ENCODE measurements at regions not wholly inside any gene's neighbourhood (a gene's known extent, or its start where the extent isn't known, plus 50 kb on each side); places are given as distances from the start of the nearest gene placed in this dataset.
"Not testable (repeated sequence)": the region's sequence is repeated elsewhere in the genome, so short reads cannot be mapped to it uniquely, and the experiment has no call there.

DNA sequence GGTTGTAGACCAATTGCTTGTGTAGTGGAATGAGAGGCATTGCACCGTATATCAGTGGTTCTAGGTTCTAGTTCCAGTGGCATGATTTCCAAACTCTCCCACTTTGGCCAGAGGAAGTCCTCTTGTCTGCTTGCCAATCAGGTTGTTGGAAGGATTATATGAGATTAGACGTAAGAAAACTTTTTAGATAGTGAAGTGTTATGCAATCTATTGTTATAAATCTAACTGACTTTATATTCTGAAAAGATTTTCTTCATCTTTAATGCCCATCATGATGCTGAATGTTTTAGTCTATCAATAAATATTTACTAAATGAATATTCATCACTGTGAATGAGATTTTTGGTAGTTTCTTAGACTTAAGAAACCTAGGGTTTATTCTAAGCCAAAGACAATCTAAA lies 152.6 kb downstream of the TFPI2 start:
- DNase-seq, result no peak

DNA sequence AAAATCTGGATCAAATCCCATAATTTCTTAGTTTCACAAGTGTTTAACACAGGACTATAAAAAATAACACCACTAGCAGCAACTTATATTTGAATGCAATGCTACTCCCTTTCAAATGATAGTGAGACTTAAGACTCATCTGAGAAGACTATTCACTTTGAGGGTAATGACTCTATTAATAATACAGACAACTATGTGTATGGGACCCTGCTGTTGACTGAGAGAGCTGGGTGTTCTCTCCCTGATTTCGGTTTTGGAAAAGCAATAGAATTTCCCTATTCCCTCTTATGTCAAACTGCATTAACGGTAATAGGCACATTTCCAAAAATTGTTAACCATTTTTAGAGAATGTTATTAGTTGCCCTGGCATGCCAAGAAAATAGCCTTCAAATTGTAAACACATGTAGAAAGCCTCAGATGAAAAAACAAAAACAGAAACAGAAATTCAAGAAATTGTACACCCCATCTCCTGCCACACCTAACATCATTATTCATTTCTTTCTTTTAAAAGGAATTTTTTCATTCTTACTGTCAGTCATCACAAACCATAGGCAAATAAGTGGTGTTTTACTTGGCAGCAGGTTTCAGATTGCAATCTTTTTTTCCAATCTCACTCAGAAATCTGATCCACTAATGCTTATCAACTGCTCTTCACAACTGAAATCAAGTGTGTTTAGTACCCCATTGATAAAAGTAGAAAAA lies 153.7 kb downstream of the TFPI2 start:
- DNase-seq, result peak; percentile 88

DNA sequence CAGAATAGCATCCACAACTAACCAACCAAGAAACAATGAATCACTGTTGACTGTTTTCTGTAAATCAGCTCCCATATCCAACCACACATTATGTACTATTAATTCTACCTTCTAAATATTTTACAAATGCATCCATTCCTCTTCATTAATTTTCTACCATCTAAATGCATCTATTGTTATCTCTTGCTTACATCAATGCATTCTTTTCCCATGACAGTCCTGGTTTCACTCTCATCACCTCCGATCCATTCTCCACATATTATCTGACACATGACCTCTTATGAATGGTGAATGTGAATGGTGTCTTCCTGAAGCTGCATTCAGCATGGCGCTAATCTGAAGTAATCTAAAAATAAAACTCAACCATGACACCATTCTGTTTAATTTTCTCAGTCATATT lies 153.8 kb upstream of the CALCR start:
- no peak for DNase-seq

DNA sequence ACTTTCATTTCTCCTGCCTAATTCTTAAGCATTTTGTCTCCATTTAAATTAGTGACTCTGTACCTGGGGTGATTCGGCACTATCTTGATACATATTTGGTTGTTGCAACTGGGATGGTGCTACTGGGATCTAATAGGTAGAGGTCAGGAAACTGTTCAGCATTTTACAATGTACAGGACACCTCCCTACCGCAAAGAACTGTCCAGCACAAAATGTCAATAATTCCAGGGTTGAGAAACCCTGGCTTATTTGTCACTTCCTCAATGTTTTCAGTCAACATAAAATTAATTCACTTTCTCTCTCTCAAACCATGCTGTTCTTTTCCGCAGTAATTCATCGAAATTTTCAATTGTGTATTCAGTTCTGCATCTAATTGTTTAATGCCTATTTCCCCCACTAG lies 151.4 kb upstream of the CALCR start:
- DNase-seq, result no peak

DNA sequence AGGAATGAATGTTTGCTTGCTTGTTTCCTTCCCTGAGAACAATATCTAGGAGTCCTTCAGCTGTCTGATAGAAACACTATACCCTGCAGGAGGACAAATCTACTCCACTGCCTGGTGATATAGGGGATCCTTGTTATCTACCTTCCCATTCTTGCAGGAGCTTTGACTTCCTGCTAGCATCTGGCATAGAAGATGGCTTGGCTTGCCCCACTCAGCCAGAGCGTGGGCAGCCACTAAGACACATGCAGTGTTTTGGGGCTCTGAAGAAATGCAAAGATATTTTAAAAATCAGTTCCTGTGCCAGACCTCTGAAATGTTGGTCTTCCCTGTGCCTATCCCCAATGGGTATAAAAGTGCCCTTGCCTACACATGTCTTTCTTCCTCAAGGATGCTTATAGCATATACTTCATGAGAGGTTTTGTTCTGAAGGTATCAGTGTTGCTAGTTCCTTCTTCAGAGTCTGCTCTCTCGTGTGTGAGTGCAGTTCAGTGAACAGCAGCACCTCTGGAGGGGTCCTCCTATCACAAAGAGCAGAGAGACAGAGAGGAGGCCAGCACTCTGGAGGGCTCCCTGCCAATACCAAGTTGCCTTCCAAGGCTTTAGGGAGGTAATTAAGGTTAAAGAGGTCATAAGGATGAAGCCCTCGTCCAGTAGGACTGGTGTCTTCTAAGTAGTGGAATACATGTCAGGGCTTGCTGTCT lies 149.1 kb upstream of the CALCR start:
- DNase-seq, result peak; percentile 62

DNA sequence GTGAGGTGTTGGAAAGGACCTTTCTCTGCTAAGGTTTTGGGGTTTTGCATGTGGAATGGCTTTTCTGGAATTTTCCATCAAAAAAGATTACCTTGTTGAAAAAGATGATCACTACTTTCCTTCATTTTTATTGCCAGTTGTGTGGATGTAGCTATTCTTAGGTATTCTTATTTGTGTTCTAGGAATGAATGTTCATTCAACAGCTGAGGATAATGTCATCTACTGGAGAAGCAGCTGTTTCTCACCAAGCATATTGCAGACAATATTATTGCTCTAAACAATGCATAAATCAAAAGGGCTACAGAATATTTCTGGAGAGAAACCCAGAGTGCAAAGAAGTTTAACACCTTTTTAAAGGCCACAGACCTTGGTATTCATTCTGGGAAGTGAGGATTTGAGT lies 145.6 kb upstream of the CALCR start:
- peak; percentile 80 for DNase-seq

DNA sequence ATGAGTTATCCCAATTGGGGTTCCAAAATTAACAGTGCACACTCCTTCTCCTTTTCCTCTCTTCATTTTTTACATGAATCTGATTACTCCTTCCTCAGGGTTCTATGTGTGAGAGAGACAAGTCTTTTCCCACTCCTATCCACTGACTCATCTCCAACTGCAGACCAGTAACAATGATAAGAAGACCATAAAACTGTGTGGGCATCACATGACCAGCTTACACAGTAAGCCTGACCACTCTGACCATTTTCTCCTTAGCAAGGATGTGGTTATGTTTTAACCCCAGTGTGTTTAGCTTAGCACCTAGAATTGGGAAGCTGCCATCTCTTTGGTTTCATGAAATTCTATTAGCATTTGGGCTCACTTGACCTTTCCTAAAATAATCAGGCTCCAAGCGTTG lies 145.0 kb upstream of the CALCR start:
- DNase-seq, result no peak

DNA sequence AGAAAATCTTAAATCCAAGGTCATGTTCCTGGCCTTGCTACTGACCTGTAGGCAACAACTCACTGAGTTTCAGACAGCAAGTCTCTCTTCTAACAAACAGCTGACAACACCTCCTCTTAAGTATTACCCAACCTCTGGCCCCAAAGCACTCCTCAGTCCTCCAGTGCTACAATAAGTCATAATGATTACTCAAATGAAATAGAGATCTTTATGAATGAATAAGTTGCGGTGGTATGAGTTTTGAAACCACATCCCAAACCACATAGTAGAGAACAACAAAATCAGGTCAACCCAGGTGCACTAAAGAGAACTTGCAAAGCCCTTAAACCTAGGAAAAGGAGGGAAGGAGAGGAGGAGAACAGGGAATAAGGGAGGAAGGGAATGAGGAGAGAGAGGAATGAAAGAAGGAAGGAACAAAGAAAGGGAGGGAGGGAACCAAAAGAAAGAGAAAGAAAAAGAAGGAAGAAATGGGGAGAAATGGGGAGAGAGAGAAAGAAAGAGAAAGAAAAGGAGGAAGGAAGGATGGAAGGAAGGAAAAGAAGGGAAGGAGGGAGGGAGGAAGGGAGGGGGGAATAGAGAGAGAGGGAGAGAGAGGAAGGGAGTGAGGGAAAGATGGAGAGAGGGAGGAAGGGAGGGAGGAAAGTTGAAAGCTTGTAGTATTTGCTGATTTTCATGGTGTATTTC lies 142.8 kb upstream of the CALCR start:
- no peak for DNase-seq

DNA sequence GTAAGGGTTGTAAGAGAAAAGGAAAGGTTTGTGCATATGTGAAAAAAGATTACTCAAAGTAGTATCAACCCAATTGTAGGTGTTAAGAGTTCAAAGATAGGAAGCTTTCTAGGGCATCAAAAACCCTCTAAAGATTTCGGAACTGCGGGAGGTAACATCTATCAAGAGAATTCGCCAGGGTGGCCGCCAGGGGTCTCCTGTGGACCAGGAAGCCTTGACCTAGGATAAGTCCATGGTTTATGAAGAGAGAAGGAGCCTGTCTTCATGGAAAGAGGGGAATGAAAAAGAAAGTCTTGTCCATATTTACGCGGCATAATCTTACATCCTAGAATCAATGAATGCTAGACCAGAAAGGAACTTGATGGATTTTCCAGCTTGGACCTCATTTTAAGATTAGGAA lies 140.7 kb upstream of the CALCR start:
- DNase-seq, result peak; percentile 9

DNA sequence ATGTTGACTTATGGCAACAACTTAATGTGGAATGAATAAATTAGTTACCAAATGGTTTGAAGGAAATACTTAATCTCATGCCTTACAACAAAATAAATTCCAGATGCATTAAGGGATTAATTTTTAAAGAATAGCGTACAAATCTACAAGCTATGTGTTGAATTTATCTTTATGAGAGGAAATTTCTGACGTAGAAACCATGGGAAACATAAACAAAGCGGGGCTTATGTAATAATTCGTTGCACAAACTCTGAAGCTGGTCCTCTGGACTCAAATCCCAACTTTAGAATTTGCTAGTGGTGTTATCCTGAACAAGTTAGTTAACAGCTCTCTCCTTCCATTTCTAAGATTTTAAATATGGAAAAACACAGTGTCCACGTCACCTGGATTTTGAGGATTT lies 137.4 kb upstream of the CALCR start:
- DNase-seq, result no peak

DNA sequence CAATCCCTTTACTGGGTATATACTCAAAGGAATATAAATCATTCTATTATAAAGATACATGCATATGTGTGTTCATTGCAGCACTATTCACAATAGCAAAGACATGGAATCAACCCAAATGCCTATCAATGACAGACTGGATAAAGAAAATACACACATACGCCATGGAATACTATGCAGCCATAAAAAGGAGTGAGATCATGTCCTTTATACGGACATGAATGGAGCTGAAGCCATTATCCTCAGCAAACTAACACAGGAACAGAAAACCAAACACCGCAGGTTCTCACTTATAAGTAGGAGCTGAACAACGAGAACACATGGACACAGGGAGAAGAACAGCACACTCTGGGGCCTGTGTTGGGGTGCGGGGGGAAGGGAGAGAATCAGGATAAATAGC lies 133.7 kb upstream of the CALCR start:
- not testable (repeated sequence) for DNase-seq

DNA sequence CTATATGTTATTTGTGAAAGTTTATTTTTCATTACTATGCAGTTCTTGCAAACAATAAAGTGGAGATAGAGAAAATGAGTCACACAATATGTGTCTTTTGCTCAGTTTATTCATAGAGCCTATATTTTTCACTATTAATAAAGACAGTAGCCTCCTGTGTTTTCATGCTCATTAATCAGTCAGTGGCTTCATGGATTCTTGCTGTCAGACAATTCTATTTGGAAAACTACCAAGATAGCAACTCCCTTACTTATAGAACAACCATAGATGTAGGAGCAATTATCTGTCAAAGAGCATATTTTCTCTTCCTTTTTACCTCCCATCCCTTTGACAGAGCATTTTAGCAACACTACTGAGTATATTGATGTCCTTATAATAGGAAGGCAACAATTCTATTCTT lies 132.7 kb upstream of the CALCR start:
- no peak for DNase-seq

DNA sequence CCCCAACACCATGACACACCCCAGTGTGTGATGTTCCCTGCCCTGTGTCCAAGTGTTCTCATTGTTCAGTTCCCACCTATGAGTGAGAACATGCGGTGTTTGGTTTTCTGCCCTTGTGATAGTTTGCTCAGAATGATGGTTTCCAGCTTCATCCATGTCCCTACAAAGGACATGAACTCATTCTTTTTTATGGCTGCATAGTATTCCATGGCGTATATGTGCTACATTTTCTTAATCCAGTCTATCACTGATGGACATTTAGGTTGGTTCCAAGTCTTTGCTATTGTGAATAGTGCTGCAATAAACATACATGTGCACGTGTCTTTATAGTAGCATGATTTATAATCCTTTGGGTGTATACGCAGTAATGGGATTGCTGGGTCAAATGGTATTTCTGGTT lies 131.6 kb upstream of the CALCR start:
- not testable (repeated sequence) for DNase-seq

DNA sequence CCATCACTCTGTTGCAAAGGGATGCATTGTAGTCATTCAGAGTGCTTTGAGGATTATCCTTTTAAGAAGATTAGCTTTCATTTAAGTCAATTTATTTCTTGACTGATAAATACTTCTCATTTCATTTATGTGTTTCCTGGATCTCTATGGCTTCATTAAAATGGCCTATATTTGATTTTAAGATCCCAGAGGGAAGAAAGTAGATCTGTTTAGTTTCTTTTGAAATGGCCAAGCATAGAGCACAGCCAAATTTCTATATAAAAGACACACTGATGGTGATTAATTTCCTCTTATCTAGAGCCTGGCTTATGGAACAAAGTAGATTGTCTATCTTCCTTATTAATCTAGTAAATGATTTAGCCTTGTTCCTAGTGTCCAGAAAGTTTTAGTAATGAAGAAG lies 129.7 kb upstream of the CALCR start:
- DNase-seq, result no peak

DNA sequence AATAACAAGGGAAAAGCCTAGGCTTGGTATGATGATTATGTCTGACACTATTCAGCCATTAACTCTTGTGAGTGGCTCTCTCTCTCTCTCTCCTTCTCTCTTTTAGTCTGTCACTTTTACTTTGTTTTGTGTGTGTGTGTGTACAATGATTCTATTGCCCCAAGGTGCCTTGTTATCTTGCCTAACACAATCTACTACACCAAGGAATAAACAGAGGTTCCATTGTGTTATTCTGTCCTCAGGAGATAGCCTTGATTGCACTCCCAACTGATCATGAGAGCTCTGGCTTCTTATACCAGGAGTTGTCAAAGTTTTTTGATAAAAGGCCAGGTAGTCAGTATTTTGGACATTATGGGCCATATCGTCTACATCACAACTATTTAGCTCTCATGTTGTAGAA lies 123.4 kb upstream of the CALCR start:
- no peak for DNase-seq

DNA sequence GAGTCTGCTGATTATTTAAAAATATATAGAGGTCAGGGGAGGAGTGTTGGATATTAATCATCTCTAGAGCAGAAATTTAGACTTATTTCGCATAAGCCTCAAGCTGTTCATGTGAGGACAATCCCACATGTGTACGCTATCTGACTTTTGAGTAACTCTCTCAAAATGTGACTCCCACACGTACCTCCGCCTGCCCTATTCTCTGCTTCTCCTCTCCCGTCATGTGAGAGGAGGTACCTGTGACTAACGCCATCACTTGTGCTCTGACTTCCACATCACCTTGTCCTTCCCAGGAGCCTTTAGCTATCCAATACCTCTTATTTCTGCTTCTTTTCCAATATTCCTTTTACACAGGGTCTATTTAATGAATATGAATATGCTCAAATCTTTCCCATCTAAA lies 119.3 kb upstream of the CALCR start:
- no peak for DNase-seq

DNA sequence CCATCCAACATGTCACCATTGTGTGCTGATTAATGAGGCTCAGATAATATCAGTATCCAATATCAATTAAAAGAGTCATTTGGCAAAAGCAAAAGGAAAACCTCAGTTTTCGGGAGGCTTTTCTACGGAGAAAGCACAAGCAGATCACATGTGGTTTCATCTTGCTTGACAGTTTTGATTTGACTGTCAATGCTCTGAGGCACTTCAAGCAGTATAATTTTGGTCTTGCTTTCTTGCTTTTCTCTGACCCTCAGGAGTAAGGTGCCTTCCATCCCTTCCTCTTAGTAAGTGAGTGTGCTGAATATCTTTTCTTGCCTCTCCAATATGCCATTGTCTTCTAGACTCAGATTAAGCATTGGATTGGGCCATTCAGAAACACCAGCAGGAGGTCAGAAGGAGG lies 115.5 kb upstream of the CALCR start:
- DNase-seq, result no peak

DNA sequence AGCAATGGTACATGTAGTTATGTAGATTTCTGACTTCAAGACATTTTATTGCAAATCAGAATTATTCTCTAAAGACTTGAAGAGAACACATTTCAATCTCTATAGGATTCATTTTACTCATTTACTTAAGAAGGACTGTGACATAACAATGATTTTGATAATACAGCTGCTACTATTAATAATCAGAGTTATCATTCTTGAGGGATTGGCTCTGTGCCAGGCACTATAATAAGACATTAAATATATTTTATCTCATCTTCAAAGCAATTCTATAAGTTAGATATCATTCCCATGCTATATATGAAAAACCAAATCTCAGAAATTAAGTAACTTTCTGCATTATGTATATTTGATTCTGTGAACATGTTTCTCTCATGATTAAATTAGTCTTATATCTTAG lies 103.7 kb upstream of the CALCR start:
- no peak for DNase-seq

DNA sequence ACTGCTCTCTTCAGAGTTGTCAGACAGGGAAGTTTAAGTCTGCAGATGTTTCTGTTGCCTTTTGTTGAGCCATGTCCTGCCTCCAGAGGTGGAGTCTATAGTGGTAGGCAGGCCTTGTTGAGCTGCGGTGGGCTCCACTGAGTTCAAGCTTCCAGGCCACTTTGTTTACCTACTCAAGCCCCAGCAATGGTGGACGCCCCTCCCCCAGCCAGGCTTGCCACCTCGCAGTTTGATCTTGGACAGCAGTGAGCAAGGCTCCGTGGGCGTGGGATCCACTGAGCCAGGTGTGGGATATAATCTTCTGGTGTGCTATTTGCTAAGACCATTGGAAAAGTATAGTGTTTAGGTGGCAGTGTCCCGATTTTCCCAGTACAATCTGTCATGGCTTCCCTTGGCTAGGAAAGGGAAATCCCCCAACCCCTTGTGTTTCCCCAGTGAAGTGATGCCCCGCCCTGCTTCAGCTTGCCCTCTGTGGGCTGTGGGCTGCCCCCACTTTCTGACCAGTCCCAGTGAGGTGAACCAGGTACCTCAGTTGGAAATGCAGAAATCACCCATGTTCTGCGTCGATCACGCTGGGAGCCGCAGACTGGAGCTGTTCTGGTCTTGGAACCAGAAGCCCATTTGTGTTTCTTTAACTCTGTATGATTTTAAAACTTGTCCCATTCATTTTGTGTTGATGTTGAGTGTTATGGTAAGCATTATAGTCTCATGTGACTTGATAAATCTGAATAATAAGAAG lies 89.2 kb upstream of the CALCR start:
- no peak for DNase-seq

DNA sequence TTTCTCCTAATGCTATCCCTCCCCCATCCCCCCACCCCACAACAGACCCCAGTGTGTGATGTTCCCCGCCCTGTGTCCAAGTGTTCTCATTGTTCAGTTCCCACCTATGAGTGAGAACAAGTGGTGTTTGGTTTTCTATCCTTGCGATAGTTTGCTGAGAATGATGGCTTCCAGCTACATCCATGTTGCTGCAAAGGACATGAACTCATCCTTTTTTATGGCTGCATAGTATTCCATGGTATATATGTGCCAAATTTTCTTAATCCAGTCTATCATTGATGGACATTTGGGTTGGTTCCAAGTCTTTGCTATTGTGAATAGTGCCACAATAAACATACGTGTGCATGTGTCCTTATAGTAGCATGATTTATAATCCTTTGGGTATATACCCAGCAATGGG lies 83.6 kb upstream of the CALCR start:
- not testable (repeated sequence) for DNase-seq

DNA sequence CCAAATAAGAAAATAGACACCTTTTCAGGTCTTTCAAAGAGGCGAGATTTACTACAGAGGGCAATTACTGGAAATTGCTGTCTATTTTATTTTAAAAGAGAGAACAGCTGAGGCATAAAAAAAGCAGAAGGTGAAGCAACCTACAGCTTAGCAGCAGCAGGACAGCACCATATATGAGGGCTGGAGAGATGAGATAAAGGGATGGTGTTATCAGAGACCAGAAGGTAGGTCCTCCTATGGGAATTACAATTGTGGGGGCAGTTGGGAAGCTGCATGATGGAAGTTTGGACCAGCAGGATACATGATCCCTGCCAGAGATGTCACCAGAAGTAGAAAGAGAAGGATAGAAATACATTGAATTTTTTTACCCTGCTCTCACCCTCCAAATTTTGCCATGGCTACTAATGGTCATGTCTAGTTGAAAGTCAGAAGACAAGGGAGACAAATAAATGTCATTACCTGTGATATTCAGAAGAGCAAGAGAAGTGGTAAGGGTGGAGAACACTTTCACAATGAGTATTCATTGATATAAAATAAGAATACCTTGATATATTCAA lies 77.2 kb upstream of the CALCR start:
- DNase-seq, result peak; percentile 94

DNA sequence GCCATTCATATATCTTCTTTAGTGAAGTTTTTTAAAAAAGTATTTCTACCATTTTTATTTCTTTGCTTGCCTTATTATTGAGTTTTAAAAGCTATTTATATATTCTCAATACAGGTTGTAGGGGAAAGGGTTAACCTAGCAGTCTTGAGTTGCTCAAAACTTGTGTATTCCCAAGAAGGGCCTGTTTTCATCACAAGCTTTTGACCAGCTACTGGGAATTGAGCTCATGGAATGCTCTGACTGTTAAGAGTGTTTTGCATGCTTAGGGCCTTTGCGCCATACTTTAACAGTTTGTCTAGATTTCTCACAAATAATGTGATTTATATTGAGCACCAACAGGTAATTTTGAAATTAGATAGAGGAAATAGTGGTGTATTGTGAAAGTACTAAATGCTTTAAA lies 72.0 kb upstream of the CALCR start:
- no peak for DNase-seq

DNA sequence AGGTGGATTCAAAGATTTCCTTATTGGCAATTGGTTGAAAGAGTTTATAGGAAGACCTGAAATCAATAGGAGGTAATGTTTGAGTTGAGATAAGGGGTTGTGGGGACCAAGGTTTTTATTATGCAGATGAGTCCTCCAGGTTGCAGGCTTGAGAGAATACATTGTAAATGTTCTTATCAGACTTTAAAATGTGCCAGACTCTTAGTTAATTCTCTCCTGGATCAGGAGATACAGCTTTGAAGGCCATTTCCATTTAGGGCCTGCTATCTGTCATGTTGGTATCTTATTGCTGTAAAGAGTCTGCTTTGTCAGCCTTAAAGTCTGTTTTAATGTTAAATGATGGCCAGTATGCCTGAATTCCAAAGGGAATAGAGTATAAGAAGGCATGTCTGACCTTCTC lies 61.8 kb upstream of the CALCR start:
- no peak for DNase-seq

All from NCI-H2171 treated with DMSO at 0.1 percent for 48 hours (cell line).